HEK293 (cell line): ENCODE measurements at regions not wholly inside any gene's neighbourhood (a gene's known extent, or its start where the extent isn't known, plus 50 kb on each side); places are given as distances from the start of the nearest gene placed in this dataset.

ENCODE experiments used
- CTCF ChIA-PET: fragments of 350-600 bp; formaldehyde crosslinking; extraction: SDS; loops from one replicate; lab custom pipeline; 2021; ENCODE audit warnings: antibody characterized with exemption; lab: Yijun Ruan, JAX
- POLR2A ChIA-PET: fragments of 300-600 bp; formaldehyde crosslinking; extraction: SDS; loops from one replicate; lab custom pipeline; 2020; ENCODE audit warnings: antibody characterized with exemption, inconsistent platforms; lab: Yijun Ruan, JAX
- H3K27ac ChIP-seq: fragments of 200-500 bp; sonication (Bioruptor generic); 2 replicates; pipeline ENCODE4 v1.5.1; 2014; ENCODE audit warnings: low read depth, low read length, control low read depth, inconsistent platforms; ENCODE audit errors: extremely low read depth
- H3K36me3 ChIP-seq, 2 experiments: fragments of 200-500 bp in 1 of 2; sonication (Bioruptor generic) in 1 of 2; 1 replicate in 1 of 2; 2 replicates in 1 of 2; pipeline ENCODE4 v1.5.1; 2014 to 2017; ENCODE audit warnings: inconsistent platforms in 2 of 2, low read length in 2 of 2; ENCODE audit not compliant: control insufficient read depth in 2 of 2, insufficient read depth in 1 of 2
- H3K4me1 ChIP-seq: fragments of 200-500 bp; sonication (Bioruptor generic); 2 replicates; pipeline ENCODE4 v1.5.1; 2014; ENCODE audit warnings: mild to moderate bottlenecking, low read length, inconsistent platforms; ENCODE audit not compliant: control insufficient read depth, insufficient read depth
- H3K4me3 ChIP-seq: 2 replicates; pipeline ENCODE4 v1.5.1; 2011; ENCODE audit warnings: low read depth, mild to moderate bottlenecking, control low read depth, low read length, moderate library complexity
- H3K9me3 ChIP-seq: fragments of 200-500 bp; sonication (Bioruptor generic); 2 replicates; pipeline ENCODE4 v1.5.1; 2014; ENCODE audit warnings: low read depth, low read length, inconsistent platforms; ENCODE audit not compliant: control insufficient read depth, insufficient read depth
- BCL6B ChIP-seq: fragments of 450-650 bp; formaldehyde crosslinking; IDR thresholded peaks from 2 replicates; pipeline ENCODE4 v1.5.1; 2017; ENCODE audit warnings: missing biosample characterization, missing genetic modification characterization
- HOXC10 ChIP-seq: sonication (generic); formaldehyde crosslinking; IDR thresholded peaks from 2 replicates; pipeline ENCODE4 v1.8.1; 2023; ENCODE audit warnings: mild to moderate bottlenecking, missing genetic modification reagents
- MEIS1 ChIP-seq: sonication (generic); formaldehyde crosslinking; IDR thresholded peaks from 2 replicates; pipeline ENCODE4 v1.8.1; 2022; ENCODE audit warnings: missing genetic modification reagents, mild to moderate bottlenecking, borderline replicate concordance
- OVOL3 ChIP-seq: fragments of 450-650 bp; formaldehyde crosslinking; IDR thresholded peaks from 2 replicates; pipeline ENCODE4 v1.5.1; 2016; ENCODE audit warnings: missing biosample characterization, missing genetic modification characterization
- YY1 ChIP-seq: fragments of 450-650 bp; formaldehyde crosslinking; IDR thresholded peaks from 2 replicates; pipeline ENCODE4 v1.5.1; 2018; ENCODE audit warnings: missing biosample characterization, missing genetic modification characterization
- ZNF132 ChIP-seq: fragments of 450-650 bp; formaldehyde crosslinking; IDR thresholded peaks from 2 replicates; pipeline ENCODE4 v1.5.1; 2017; ENCODE audit warnings: missing biosample characterization, missing genetic modification characterization, borderline replicate concordance
- ZNF184 ChIP-seq: fragments of 450-650 bp; IDR thresholded peaks from 2 replicates; pipeline ENCODE4 v1.5.1; 2018; ENCODE audit warnings: missing biosample characterization, mild to moderate bottlenecking, missing genetic modification characterization
- ZNF292 ChIP-seq: fragments of 450-650 bp; formaldehyde crosslinking; IDR thresholded peaks from 2 replicates; pipeline ENCODE4 v1.5.1; 2016; ENCODE audit warnings: low read depth, missing biosample characterization, missing genetic modification characterization, borderline replicate concordance
- ZNF324 ChIP-seq: fragments of 450-650 bp; formaldehyde crosslinking; IDR thresholded peaks from 2 replicates; pipeline ENCODE4 v1.5.1; 2016; ENCODE audit warnings: missing biosample characterization, missing genetic modification characterization
- ZNF354C ChIP-seq: fragments of 450-650 bp; formaldehyde crosslinking; IDR thresholded peaks from 2 replicates; pipeline ENCODE4 v1.5.1; 2016; ENCODE audit warnings: missing biosample characterization, missing genetic modification characterization, low read depth, borderline replicate concordance
- ZNF362 ChIP-seq: fragments of 450-650 bp; formaldehyde crosslinking; IDR thresholded peaks from 2 replicates; pipeline ENCODE4 v1.5.1; 2016; ENCODE audit warnings: missing biosample characterization, missing genetic modification characterization
- ZNF433 ChIP-seq: fragments of 450-650 bp; formaldehyde crosslinking; IDR thresholded peaks from 2 replicates; pipeline ENCODE4 v1.5.1; 2016; ENCODE audit warnings: missing biosample characterization, missing genetic modification characterization, low read depth
- ZNF600 ChIP-seq: fragments of 450-650 bp; formaldehyde crosslinking; IDR thresholded peaks from 2 replicates; pipeline ENCODE4 v1.5.1; 2016; ENCODE audit warnings: missing biosample characterization, missing genetic modification characterization
- ZNF692 ChIP-seq: fragments of 450-650 bp; formaldehyde crosslinking; IDR thresholded peaks from 2 replicates; pipeline ENCODE4 v1.5.1; 2016; ENCODE audit warnings: missing biosample characterization, missing genetic modification characterization
- ZNF707 ChIP-seq: fragments of 450-650 bp; formaldehyde crosslinking; IDR thresholded peaks from 2 replicates; pipeline ENCODE4 v1.5.1; 2016; ENCODE audit warnings: missing biosample characterization, missing genetic modification characterization
- ZNF792 ChIP-seq: fragments of 450-650 bp; formaldehyde crosslinking; IDR thresholded peaks from 2 replicates; pipeline ENCODE4 v1.5.1; 2016; ENCODE audit warnings: missing biosample characterization, missing genetic modification characterization
- ZNF843 ChIP-seq: fragments of 450-650 bp; formaldehyde crosslinking; IDR thresholded peaks from 2 replicates; pipeline ENCODE4 v1.5.1; 2016; ENCODE audit warnings: missing biosample characterization, missing genetic modification characterization
- TF ChIP-seq, protein P1 (sequence below): fragments of 450-650 bp; formaldehyde crosslinking; IDR thresholded peaks from 2 replicates; pipeline ENCODE4 v1.5.1; 2016; ENCODE audit warnings: missing biosample characterization, missing genetic modification characterization
- TF ChIP-seq, protein P2 (sequence below): fragments of 450-650 bp; formaldehyde crosslinking; IDR thresholded peaks from 2 replicates; pipeline ENCODE4 v1.5.1; 2016; ENCODE audit warnings: missing biosample characterization, missing genetic modification characterization
- TF ChIP-seq, protein P3 (sequence below): fragments of 450-650 bp; formaldehyde crosslinking; IDR thresholded peaks from 2 replicates; pipeline ENCODE4 v1.5.1; 2016; ENCODE audit warnings: missing biosample characterization, missing genetic modification characterization
- TF ChIP-seq, protein P4 (sequence below): fragments of 450-650 bp; formaldehyde crosslinking; IDR thresholded peaks from 2 replicates; pipeline ENCODE4 v1.5.1; 2016; ENCODE audit warnings: missing biosample characterization, missing genetic modification characterization

- Histone ChIP-seq H3K4me3 (no peak overlapping the region), H3K9me3 (no peaks in the 10 kb centered on the region), H3K27ac (no peak overlapping the region), H3K36me3 (no peaks in the 10 kb centered on the region), H3K4me1 (no peaks in the 10 kb centered on the region)
- TF ChIP-seq ZNF132 (tag by site-specific recombination) = no peak
- TF ChIP-seq, protein P1, sequence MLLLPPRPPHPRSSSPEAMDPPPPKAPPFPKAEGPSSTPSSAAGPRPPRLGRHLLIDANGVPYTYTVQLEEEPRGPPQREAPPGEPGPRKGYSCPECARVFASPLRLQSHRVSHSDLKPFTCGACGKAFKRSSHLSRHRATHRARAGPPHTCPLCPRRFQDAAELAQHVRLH (tag by site-specific recombination) = no peak
- TF ChIP-seq HOXC10 (CRISPR knock-in tag) = no peak
- TF ChIP-seq ZNF600 (tag by site-specific recombination) = no peak
- TF ChIP-seq, protein P2, sequence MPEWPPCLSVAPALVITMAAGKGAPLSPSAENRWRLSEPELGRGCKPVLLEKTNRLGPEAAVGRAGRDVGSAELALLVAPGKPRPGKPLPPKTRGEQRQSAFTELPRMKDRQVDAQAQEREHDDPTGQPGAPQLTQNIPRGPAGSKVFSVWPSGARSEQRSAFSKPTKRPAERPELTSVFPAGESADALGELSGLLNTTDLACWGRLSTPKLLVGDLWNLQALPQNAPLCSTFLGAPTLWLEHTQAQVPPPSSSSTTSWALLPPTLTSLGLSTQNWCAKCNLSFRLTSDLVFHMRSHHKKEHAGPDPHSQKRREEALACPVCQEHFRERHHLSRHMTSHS (tag by site-specific recombination) = no peak
- no peak for TF ChIP-seq OVOL3 (tag by site-specific recombination)
- TF ChIP-seq YY1 (tag by site-specific recombination) = no peak
- ChIA-PET CTCF (no interaction called here), POLR2A (no interaction called here)
Measured at GRCh38 chr9:16119261-16120230, 566.7 kb downstream of the CCDC171 start.

DNA sequence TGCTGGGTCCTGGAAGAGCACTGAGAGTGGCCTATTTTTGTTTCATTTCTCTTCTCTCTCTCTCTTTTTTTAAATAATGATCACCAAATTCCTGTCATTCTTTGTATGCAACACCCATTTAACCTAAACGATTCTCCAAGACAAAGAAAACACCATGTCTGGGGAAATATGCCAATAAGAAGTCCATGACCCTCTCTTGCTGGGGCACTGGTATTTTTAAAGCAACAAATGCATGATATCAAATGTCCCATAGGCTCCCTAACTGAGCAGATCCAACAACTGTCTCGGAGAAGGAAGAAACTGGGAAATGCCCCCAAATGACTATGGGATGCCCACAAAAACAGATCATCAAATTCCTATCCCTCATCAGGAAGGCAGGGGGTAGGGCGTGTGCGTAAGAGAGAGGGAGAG lies 567.4 kb downstream of the CCDC171 start:
- ChIA-PET POLR2A (no interaction called here), CTCF (no interaction called here)
- H3K4me3 ChIP-seq = no peak overlapping the region
- H3K4me1 ChIP-seq = no peaks in the 10 kb centered on the region
- no peak overlapping the region for H3K27ac ChIP-seq
- no peaks in the 10 kb centered on the region for H3K9me3 ChIP-seq
- H3K36me3 ChIP-seq = no peaks in the 10 kb centered on the region
- no peak for TF ChIP-seq ZNF433 (tag by site-specific recombination)
- no peak for TF ChIP-seq ZNF184 (tag by site-specific recombination)
- TF ChIP-seq MEIS1 (CRISPR knock-in tag) = no peak
- no peak for TF ChIP-seq ZNF707 (tag by site-specific recombination)
- TF ChIP-seq, protein P3, sequence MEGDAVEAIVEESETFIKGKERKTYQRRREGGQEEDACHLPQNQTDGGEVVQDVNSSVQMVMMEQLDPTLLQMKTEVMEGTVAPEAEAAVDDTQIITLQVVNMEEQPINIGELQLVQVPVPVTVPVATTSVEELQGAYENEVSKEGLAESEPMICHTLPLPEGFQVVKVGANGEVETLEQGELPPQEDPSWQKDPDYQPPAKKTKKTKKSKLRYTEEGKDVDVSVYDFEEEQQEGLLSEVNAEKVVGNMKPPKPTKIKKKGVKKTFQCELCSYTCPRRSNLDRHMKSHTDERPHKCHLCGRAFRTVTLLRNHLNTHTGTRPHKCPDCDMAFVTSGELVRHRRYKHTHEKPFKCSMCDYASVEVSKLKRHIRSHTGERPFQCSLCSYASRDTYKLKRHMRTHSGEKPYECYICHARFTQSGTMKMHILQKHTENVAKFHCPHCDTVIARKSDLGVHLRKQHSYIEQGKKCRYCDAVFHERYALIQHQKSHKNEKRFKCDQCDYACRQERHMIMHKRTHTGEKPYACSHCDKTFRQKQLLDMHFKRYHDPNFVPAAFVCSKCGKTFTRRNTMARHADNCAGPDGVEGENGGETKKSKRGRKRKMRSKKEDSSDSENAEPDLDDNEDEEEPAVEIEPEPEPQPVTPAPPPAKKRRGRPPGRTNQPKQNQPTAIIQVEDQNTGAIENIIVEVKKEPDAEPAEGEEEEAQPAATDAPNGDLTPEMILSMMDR (tag by site-specific recombination) = no peak
- no peak for TF ChIP-seq ZNF354C (tag by site-specific recombination)
- no peak for TF ChIP-seq ZNF600 (tag by site-specific recombination)
- TF ChIP-seq ZNF362 = no peak
- TF ChIP-seq BCL6B (tag by site-specific recombination) = no peak
- TF ChIP-seq ZNF292 = no peak
- TF ChIP-seq ZNF792 (tag by site-specific recombination) = no peak
- TF ChIP-seq, protein P4, sequence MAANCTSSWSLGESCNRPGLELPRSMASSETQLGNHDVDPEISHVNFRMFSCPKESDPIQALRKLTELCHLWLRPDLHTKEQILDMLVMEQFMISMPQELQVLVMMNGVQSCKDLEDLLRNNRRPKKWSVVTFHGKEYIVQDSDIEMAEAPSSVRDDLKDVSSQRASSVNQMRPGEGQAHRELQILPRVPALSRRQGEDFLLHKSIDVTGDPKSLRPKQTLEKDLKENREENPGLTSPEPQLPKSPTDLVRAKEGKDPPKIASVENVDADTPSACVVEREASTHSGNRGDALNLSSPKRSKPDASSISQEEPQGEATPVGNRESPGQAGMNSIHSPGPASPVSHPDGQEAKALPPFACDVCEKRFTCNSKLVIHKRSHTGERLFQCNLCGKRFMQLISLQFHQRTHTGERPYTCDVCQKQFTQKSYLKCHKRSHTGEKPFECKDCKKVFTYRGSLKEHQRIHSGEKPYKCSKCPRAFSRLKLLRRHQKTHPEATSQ (tag by site-specific recombination) = no peak
- no peak for TF ChIP-seq ZNF692
- TF ChIP-seq ZNF843 (tag by site-specific recombination) = no peak
- TF ChIP-seq ZNF324 (tag by site-specific recombination) = no peak
